NCI-H460 (cell line): ENCODE measurements at regions not wholly inside any gene's neighbourhood (a gene's known extent, or its start where the extent isn't known, plus 50 kb on each side); places are given as distances from the start of the nearest gene placed in this dataset.
"Not testable (repeated sequence)": the region's sequence is repeated elsewhere in the genome, so short reads cannot be mapped to it uniquely, and the experiment has no call there.

Experiments
- DNase-seq: peaks from one replicate; pipeline ENCODE4 v3.0.0-alpha.2; 2016; ENCODE audit warnings: low read depth; ENCODE audit errors: extremely low read depth

DNA sequence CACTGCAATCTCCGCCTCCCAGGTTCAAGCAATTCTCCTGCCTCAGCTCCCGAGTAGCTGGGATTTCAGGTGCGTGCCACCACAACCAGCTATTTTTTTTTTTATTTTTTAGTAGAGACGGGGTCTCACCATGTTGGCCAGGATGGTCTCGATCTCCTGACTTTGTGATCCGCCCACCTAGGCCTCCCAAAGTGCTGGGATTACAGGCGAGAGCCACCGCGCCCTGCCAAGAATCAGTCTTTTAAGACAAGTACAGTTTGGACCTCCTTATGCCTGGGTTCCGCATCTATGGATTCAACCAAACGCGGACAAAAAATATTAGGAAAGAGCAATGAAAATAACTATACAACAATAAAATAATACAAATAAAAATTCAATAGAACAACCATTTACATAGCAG is 285.9 kb upstream of the HS6ST1 start:
- not testable (repeated sequence) for DNase-seq

DNA sequence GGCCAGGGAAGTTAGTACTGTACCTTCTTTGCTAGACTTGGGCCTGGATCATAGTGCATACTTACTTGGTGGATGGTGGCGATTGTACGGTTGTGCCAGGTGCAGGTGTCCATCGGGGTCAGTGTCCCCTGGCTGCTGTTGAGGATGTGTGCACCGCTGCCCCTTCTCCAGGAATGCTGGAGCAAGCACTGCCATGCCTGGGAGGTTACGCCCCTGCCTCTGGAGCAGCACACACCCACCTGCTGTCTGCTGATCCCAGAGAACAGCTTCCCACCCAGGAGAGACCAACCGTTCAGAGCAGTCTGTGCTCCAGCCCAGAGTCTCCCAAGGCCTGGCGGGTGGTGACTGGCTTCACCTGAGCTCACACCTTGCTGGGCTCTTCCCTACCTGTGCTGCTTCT is 286.8 kb upstream of the HS6ST1 start:
- no peak for DNase-seq

GRCh38 chr2:128605931-128606330 is 287.3 kb upstream of the HS6ST1 start:
- no peak for DNase-seq

- no peak for DNase-seq
Observed at GRCh38 chr2:128606837-128607236, 288.2 kb upstream of the HS6ST1 start.

GRCh38 chr2:128607440-128607839 is 288.8 kb upstream of the HS6ST1 start:
- DNase-seq: no peak

GRCh38 chr2:128607911-128608506 is 289.3 kb upstream of the HS6ST1 start:
- DNase-seq: no peak

GRCh38 chr2:128608921-128609880 is 290.5 kb upstream of the HS6ST1 start:
- no peak for DNase-seq

GRCh38 chr2:128610496-128610895 is 291.8 kb upstream of the HS6ST1 start:
- no peak for DNase-seq

DNA sequence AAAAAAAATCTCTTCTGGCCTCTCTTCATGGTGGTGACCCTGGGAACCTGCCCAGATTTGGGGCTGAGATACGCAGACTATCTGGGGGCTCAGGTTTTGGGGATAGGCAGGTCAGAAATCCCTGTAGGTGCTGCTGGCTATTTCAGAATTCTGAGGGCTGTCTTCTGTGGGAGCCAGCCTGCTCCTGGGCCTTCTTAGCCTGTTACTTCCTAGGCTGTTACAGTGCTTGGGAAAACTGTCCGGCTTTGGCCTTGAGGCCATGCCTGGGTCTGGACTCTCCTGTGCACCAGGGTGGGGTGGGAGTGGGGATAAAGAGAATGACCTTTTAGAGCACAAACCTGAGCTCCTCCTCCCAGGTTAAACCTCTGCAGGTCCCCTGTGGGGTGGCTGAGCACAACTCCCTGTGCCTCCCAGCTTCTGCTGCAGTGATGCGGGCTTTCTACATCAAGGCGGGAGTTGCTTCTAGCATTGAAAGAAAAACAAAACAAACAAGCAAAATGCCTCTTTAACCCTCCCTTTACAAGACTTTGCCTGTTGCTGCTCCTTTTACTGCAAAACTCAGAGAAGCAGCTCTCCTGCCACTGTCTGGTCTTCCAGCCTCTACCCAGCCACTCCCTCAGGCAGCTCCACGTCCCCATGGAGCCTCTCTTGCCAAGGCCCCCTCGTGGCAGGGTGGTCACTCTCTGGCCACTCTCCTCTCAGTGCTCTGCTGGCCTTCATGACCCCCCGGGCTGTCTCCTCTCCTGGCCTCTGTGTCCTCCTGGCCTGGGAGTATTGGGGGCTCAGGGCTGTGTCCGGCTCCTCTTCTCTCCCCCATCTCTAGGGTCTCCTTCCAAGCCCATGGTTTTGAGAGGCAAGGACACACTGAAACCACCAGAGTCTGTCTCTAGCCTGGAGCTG is 293.0 kb upstream of the HS6ST1 start:
- DNase-seq: no peak

DNA sequence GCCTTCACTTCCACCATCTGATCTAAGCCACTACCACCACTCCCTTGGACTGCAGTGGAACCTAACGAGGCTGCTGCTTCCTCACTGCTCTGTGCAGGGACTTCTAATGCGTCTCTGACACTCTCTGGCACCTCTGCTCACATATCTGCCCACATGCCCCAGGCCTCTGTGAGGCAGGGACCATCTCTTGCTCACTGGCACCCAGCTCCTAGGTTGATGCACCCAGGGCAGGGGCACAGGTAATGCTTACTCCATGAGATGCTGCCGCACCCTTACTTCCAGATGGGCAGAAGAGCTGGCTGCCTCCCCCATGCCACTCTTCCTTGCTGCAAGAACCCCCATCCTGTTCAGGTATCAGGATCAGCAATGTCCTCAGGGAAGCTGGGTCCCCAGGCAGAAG is 294.0 kb upstream of the HS6ST1 start:
- DNase-seq: no peak

DNA sequence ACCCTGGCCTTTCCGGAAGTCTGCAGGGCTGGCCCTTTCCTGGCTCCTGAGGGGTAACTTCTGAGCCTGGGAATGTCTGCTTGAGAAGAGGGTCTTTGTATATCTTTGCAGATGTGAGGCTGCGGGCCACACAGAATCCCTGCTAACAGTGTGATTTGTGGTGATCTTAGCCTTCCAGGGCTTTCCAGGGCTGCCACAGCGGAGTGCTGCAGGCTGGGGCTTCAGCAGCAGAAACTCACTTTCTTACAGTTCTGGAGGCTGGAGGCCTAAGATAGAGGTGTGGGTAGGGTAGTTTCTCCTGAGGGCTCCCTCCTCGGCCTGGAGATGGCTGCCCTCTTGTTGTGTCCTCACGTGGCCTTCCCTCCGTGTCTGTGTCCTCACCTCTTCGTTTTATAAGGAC is 294.7 kb upstream of the HS6ST1 start:
- DNase-seq: no peak

GRCh38 chr2:128613876-128614275 is 295.2 kb upstream of the HS6ST1 start:
- DNase-seq: no peak

- not testable (repeated sequence) for DNase-seq
Observed at GRCh38 chr2:128614907-128615306, 296.2 kb upstream of the HS6ST1 start.

DNA sequence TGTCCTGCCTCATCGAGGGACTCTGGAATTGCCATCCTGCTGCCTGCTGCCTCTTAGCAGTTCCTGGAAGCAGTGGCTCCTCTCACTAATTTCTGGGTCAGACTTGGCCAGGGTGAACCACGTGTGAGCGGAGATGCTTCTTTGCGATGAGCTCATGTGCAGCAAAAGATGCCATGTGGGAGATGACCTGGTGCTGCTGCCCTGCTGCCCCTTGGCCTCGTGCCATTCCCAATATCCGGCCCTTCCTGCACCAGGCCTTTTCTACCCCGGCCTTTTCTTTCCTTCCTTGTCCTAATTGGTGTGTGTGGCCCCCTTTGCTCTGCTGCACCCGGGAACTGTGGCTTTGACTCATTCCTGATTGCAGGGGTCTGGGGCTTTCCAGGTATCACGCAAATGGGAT is 296.9 kb upstream of the HS6ST1 start:
- DNase-seq: no peak

DNA sequence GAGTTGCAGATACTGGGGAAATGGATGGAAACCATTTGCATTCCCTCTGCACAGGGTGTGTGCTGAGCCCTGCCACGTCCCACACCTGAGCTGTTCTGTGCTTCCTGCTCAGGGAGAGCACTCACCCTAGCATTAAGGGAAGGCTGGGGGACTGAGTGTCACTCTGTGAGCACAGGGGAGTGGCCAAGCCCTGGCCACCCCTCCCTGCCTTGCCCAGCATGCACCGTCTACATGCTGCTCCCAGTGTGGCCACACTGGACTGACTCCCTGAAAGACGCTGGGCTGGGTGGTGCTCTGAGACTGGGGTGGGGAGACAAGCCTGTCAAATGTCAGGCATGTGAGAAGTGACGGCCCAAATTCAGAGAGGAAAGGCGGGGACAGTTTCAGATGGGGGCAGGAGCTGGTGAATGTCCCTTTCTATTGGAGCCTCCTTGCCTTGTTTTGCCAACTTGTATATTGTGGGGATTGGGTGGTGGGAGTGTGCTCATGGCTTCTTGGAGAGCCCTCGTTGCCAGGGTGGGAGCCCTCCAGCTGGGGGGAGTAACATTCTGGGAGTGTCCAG is 298.4 kb upstream of the HS6ST1 start:
- no peak for DNase-seq

- DNase-seq: no peak
Observed at GRCh38 chr2:128617661-128618060, 299.0 kb upstream of the HS6ST1 start.

DNA sequence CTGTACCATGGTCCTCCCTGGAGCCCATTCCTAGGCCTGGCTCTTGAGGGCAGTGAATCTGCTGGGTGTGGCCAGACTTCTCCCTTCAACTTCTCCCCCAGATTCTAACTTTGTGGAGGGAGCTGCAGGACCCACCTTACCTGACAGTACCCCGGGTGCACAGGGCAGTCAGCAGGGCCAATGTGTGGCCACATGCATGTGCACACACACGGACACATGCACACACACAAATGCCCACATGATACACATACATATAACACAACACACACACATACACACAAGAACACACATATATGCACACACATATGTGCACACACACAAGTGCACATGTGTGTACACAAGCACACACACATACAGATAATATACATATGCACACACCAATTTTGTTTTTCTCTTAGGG is 300.0 kb upstream of the HS6ST1 start:
- no peak for DNase-seq

- no peak for DNase-seq
Observed at GRCh38 chr2:128619471-128620325, 301.0 kb upstream of the HS6ST1 start.

DNA sequence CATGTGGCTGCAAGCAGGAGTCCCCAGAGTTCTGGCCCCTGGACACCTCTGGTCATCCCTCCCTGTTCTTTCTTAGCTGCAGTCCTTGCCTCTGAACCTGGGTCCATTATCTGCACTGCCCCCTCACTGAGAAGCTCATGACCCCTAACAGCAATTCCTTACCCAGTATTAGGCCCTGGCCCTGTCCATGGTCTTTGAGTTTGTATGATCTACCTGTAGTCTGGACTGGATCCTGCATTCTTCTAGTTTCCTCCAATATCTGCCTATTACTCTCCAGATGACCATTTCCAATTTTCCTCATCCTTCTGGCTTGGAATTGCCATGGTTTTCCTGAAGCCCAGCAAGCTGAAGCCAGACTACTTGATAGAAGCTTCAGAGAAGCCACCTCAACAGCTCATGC is 302.4 kb upstream of the HS6ST1 start:
- DNase-seq: no peak

DNA sequence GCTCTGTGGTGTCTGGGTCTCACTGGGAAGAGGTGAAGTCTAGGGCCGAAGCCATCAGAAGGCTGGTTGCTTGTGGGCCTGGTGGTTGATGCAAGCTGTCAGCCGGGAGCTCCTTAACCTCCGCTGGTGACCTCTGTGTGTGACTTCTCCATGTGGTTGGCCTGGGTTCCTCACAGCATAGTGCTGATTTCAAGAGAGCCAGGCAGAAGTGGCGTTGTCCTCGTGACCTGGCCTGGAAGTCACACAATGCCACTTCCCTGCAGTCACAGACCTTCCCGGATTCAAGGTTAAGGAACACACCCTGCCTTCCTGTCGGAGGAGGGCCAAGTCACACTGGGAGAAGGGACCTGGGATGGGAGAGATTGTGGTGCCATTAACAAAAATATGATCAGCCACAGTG is 303.7 kb upstream of the HS6ST1 start:
- no peak for DNase-seq
